Breast epithelium (tissue), 3 donors: ENCODE measurements at regions not wholly inside any gene's neighbourhood (a gene's known extent, or its start where the extent isn't known, plus 50 kb on each side); places are given as distances from the start of the nearest gene placed in this dataset.

Experiments
- CTCF ChIP-seq, 3 donors: fragments of 450-650 bp; IDR thresholded peaks; one replicate each; pipeline ENCODE4 v1.5.1; 2016 to 2017; ENCODE audit warnings: antibody characterized with exemption in 3 of 3, mild to moderate bottlenecking in 3 of 3, moderate library complexity in 3 of 3
- POLR2A ChIP-seq: fragments of 450-650 bp; IDR thresholded peaks from one replicate; pipeline ENCODE4 v1.6.1; 2016; ENCODE audit warnings: antibody characterized with exemption, mild to moderate bottlenecking, moderate library complexity
- POLR2AphosphoS5 ChIP-seq, 3 donors: sonication (generic); formaldehyde crosslinking; IDR thresholded peaks; one replicate each; pipeline ENCODE4 v1.6.1; 2017; ENCODE audit warnings: antibody characterized with exemption in 3 of 3

DNA sequence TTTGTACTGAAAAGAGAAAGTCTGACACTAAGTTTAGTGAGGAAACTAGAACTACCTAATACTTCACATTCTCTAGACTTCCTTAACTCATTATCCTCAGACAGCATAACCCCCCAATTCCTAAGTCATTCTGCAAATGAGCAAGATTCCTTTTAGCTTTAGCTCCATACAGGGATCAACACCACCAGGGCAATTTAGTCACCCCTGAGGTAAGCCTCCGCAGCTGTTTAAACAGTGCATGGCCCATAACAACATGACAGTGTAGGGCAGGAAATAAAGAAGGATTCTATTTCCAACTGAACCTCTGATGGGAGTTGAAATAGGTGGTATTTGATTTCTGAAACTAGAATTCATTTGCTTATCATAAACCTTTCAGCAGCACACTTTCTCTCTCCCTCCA lies 112.8 kb upstream of the DKK2 start:
- TF ChIP-seq CTCF (IDR thresholded peaks at IDR 0.05): no peak
- TF ChIP-seq POLR2A: no peak
- TF ChIP-seq POLR2AphosphoS5 (IDR thresholded peaks at IDR 0.05): no peak
